ENCODE measurements at regions not wholly inside any gene's neighbourhood (a gene's known extent, or its start where the extent isn't known, plus 50 kb on each side); places are given as distances from the start of the nearest gene placed in this dataset.
"Not testable (repeated sequence)": the region's sequence is repeated elsewhere in the genome, so short reads cannot be mapped to it uniquely, and the experiment has no call there.

GRCh38 chr11:67803519-67803918, 129.1 kb upstream of the ALDH3B2 start:
- H3K36me3 ChIP-seq; H3K4me1 ChIP-seq; H3K9me3 ChIP-seq (replicated peaks); H3K27me3 ChIP-seq; H3K27ac ChIP-seq; H3K4me3 ChIP-seq; DNase-seq: not testable (repeated sequence)

GRCh38 chr11:67803055-67803454, 128.6 kb upstream of the ALDH3B2 start:
- H3K27me3 ChIP-seq; H3K9me3 ChIP-seq (replicated peaks); DNase-seq; H3K4me1 ChIP-seq; H3K4me3 ChIP-seq; H3K27ac ChIP-seq; H3K36me3 ChIP-seq: not testable (repeated sequence)

- H3K27ac ChIP-seq; DNase-seq; H3K27me3 ChIP-seq; H3K9me3 ChIP-seq (replicated peaks); H3K4me1 ChIP-seq; H3K36me3 ChIP-seq; H3K4me3 ChIP-seq: not testable (repeated sequence)
Measured at GRCh38 chr11:67802623-67803022, 128.2 kb upstream of the ALDH3B2 start.

GRCh38 chr11:67801397-67801796, 127.0 kb upstream of the ALDH3B2 start:
- not testable (repeated sequence) for H3K27ac ChIP-seq; H3K4me3 ChIP-seq; H3K36me3 ChIP-seq; DNase-seq; H3K9me3 ChIP-seq (replicated peaks); H3K27me3 ChIP-seq; H3K4me1 ChIP-seq

GRCh38 chr11:67800591-67800990, 126.2 kb upstream of the ALDH3B2 start:
- not testable (repeated sequence) for DNase-seq; H3K27ac ChIP-seq; H3K36me3 ChIP-seq; H3K27me3 ChIP-seq; H3K4me3 ChIP-seq; H3K4me1 ChIP-seq; H3K9me3 ChIP-seq (replicated peaks)

- H3K9me3 ChIP-seq (replicated peaks), result not testable (repeated sequence)
Measured at GRCh38 chr11:67799808-67800207, 125.4 kb upstream of the ALDH3B2 start.

GRCh38 chr11:67797726-67798521, 123.5 kb upstream of the ALDH3B2 start:
- not testable (repeated sequence) for H3K4me3 ChIP-seq; H3K27me3 ChIP-seq; H3K9me3 ChIP-seq (replicated peaks); H3K27ac ChIP-seq; H3K4me1 ChIP-seq; H3K36me3 ChIP-seq; DNase-seq

More at GRCh38 chr11:67799808-67800207, 125.4 kb upstream of the ALDH3B2 start:
- H3K4me3 ChIP-seq, H3K27ac ChIP-seq, H3K4me1 ChIP-seq, DNase-seq, H3K36me3 ChIP-seq, H3K27me3 ChIP-seq: not testable (repeated sequence)

GRCh38 chr11:67795746-67796145, 121.3 kb upstream of the ALDH3B2 start:
- Histone ChIP-seq H3K36me3 (no peaks in the 10 kb centered on the region), H3K4me1 (0 out of 2 replicates have a peak, but pooled peaks cover 2% of the 10 kb centered on the region), H3K4me3 (no peak overlapping the region), H3K27me3 (no peaks in the 10 kb centered on the region), H3K27ac (no peak overlapping the region), H3K9me3 (replicated peaks) (no peaks in the 10 kb centered on the region)
- DNase-seq, result no peak

GRCh38 chr11:67793750-67794149, 119.3 kb upstream of the ALDH3B2 start:
- DNase-seq; H3K27ac ChIP-seq; H3K4me3 ChIP-seq; H3K36me3 ChIP-seq; H3K9me3 ChIP-seq (replicated peaks); H3K27me3 ChIP-seq; H3K4me1 ChIP-seq: not testable (repeated sequence)

- not testable (repeated sequence) for H3K27me3 ChIP-seq; H3K36me3 ChIP-seq; H3K4me3 ChIP-seq; H3K27ac ChIP-seq; H3K4me1 ChIP-seq; H3K9me3 ChIP-seq (replicated peaks)
- peak; percentile 45 to 61 for DNase-seq
Measured at GRCh38 chr11:67792273-67792990, 118.0 kb upstream of the ALDH3B2 start.

- H3K4me1 ChIP-seq, result not testable (repeated sequence)
Measured at GRCh38 chr11:67791598-67792170, 117.3 kb upstream of the ALDH3B2 start.

GRCh38 chr11:67788341-67788695, 113.9 kb upstream of the ALDH3B2 start:
- H3K4me3 ChIP-seq; H3K36me3 ChIP-seq; DNase-seq; H3K4me1 ChIP-seq; H3K27ac ChIP-seq; H3K27me3 ChIP-seq; H3K9me3 ChIP-seq (replicated peaks): not testable (repeated sequence)

More at GRCh38 chr11:67791598-67792170, 117.3 kb upstream of the ALDH3B2 start:
- H3K27me3 ChIP-seq; H3K36me3 ChIP-seq; H3K27ac ChIP-seq; H3K4me3 ChIP-seq; H3K9me3 ChIP-seq (replicated peaks): not testable (repeated sequence)
- DNase-seq, result peak in 1 of 2 experiments; percentile 43

- H3K4me1 ChIP-seq; DNase-seq; H3K27ac ChIP-seq; H3K9me3 ChIP-seq (replicated peaks); H3K36me3 ChIP-seq; H3K27me3 ChIP-seq; H3K4me3 ChIP-seq: not testable (repeated sequence)
Measured at GRCh38 chr11:67787681-67788340, 113.4 kb upstream of the ALDH3B2 start.

- not testable (repeated sequence) for H3K27me3 ChIP-seq; H3K27ac ChIP-seq; DNase-seq; H3K4me3 ChIP-seq; H3K36me3 ChIP-seq; H3K9me3 ChIP-seq (replicated peaks); H3K4me1 ChIP-seq
Measured at GRCh38 chr11:67781967-67782366, 107.5 kb upstream of the ALDH3B2 start.

- not testable (repeated sequence) for H3K27ac ChIP-seq; DNase-seq; H3K27me3 ChIP-seq; H3K9me3 ChIP-seq (replicated peaks); H3K4me1 ChIP-seq; H3K36me3 ChIP-seq; H3K4me3 ChIP-seq
Measured at GRCh38 chr11:67781506-67781905, 107.1 kb upstream of the ALDH3B2 start.

All from SJCRH30 (cell line).